ENCODE measurements at regions not wholly inside any gene's neighbourhood (a gene's known extent, or its start where the extent isn't known, plus 50 kb on each side); places are given as distances from the start of the nearest gene placed in this dataset.
"Not testable (repeated sequence)": the region's sequence is repeated elsewhere in the genome, so short reads cannot be mapped to it uniquely, and the experiment has no call there.

- no peak for ATAC-seq
Measured at GRCh38 chr18:62461591-62461990, 61.2 kb upstream of the ZCCHC2 start.

DNA sequence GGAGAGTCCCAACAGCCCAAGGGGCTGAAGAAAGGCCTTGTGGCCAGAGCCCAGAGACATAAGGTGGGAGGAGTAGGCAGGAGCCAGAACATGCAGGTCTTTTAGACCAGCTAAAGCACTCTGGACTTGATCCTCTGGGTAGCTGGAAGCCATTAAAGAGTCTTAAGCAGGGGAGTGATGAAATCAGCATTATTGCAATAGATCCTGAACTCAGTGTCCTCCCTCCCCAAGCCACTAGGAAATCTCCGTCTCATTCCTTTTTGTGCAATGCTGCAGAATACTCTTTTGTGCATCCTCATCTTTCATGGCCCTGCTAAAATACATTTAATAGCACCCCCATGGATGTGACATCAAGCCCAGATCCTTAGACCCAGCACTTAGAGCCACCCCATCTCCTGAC lies 58.6 kb upstream of the ZCCHC2 start:
- no peak for ATAC-seq
- TF ChIP-seq TOX (CRISPR knock-in tag; IDR thresholded peaks at IDR 0.05; ENCODE audit: borderline replicate concordance): no peak
- no peak for TF ChIP-seq TCF4 (CRISPR knock-in tag; IDR thresholded peaks at IDR 0.05; ENCODE audit: borderline replicate concordance)
- no peak for TF ChIP-seq SNAI2 (CRISPR knock-in tag; IDR thresholded peaks at IDR 0.05)
- no peak for TF ChIP-seq BACH2 (CRISPR knock-in tag; IDR thresholded peaks at IDR 0.05; ENCODE audit: borderline replicate concordance)
- TF ChIP-seq ZFP30 (CRISPR knock-in tag; IDR thresholded peaks at IDR 0.05): no peak

More at GRCh38 chr18:62461591-62461990, 61.2 kb upstream of the ZCCHC2 start:
- TF ChIP-seq ZNF70 (CRISPR knock-in tag; IDR thresholded peaks at IDR 0.05) (no peak), TOX (CRISPR knock-in tag; IDR thresholded peaks at IDR 0.05; ENCODE audit: borderline replicate concordance) (no peak), CSDC2 (CRISPR knock-in tag; IDR thresholded peaks at IDR 0.05) (no peak), ESRRG (CRISPR knock-in tag; IDR thresholded peaks at IDR 0.05) (no peak), PATZ1 (CRISPR knock-in tag; IDR thresholded peaks at IDR 0.05; ENCODE audit: borderline replicate concordance) (no peak), SNAI2 (CRISPR knock-in tag; IDR thresholded peaks at IDR 0.05) (no peak), GLIS3 (CRISPR knock-in tag; IDR thresholded peaks at IDR 0.05) (no peak), ZC3H10 (CRISPR knock-in tag; IDR thresholded peaks at IDR 0.05) (no peak), OSR1 (CRISPR knock-in tag; IDR thresholded peaks at IDR 0.05) (no peak), ARNTL (CRISPR knock-in tag; IDR thresholded peaks at IDR 0.05; ENCODE audit: borderline replicate concordance, low read depth) (no peak), RARB (CRISPR knock-in tag; IDR thresholded peaks at IDR 0.05) (no peak)

GRCh38 chr18:62469131-62469530 lies 53.7 kb upstream of the ZCCHC2 start:
- ATAC-seq: not testable (repeated sequence)
